OCI-LY1 (cell line): ENCODE measurements at regions not wholly inside any gene's neighbourhood (a gene's known extent, or its start where the extent isn't known, plus 50 kb on each side); places are given as distances from the start of the nearest gene placed in this dataset.

ENCODE experiments used
- EZH2 ChIP-seq: fragments of 200-600 bp; sonication (generic), shearing (Covaris generic); IDR thresholded peaks from 2 replicates; pipeline ENCODE4 v1.8.0; 2017; ENCODE audit warnings: borderline replicate concordance, mixed run types, mild to moderate bottlenecking, antibody characterized with exemption, low read length, moderate library complexity, mixed read lengths
- TF ChIP-seq, protein P1 (sequence below): fragments of 200-600 bp; sonication (generic), shearing (Covaris generic); IDR thresholded peaks from 2 replicates; pipeline ENCODE4 v1.5.1; 2017; ENCODE audit warnings: mild to moderate bottlenecking, antibody characterized with exemption, low read length, moderate library complexity, mixed read lengths

GRCh38 chr2:47644351-47644750, 73.6 kb upstream of the KCNK12 start:
- TF ChIP-seq, protein P1, sequence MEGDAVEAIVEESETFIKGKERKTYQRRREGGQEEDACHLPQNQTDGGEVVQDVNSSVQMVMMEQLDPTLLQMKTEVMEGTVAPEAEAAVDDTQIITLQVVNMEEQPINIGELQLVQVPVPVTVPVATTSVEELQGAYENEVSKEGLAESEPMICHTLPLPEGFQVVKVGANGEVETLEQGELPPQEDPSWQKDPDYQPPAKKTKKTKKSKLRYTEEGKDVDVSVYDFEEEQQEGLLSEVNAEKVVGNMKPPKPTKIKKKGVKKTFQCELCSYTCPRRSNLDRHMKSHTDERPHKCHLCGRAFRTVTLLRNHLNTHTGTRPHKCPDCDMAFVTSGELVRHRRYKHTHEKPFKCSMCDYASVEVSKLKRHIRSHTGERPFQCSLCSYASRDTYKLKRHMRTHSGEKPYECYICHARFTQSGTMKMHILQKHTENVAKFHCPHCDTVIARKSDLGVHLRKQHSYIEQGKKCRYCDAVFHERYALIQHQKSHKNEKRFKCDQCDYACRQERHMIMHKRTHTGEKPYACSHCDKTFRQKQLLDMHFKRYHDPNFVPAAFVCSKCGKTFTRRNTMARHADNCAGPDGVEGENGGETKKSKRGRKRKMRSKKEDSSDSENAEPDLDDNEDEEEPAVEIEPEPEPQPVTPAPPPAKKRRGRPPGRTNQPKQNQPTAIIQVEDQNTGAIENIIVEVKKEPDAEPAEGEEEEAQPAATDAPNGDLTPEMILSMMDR, result no peak
- no peak for TF ChIP-seq EZH2
